ENCODE measurements at regions not wholly inside any gene's neighbourhood (a gene's known extent, or its start where the extent isn't known, plus 50 kb on each side); places are given as distances from the start of the nearest gene placed in this dataset.
"Not testable (repeated sequence)": the region's sequence is repeated elsewhere in the genome, so short reads cannot be mapped to it uniquely, and the experiment has no call there.

- no peaks in the 10 kb centered on the region for H3K36me3 ChIP-seq (ENCODE audit: insufficient read depth, insufficient read length, low read length)
- TF ChIP-seq SUZ12 (IDR thresholded peaks at IDR 0.05; ENCODE audit: extremely low read depth, insufficient read depth, insufficient read length) (no peak), ZNF274 (IDR thresholded peaks at IDR 0.05; ENCODE audit: low read depth, low read length) (no peak), YY1 (IDR thresholded peaks at IDR 0.05; ENCODE audit: insufficient read depth, insufficient read length) (no peak)
- H3K27me3 ChIP-seq (ENCODE audit: insufficient read depth, insufficient read length) = no peaks in the 10 kb centered on the region
- H3K4me3 ChIP-seq (ENCODE audit: insufficient read length, low read depth) = no peak overlapping the region
- no peaks in the 10 kb centered on the region for H3K4me1 ChIP-seq (ENCODE audit: insufficient read depth, insufficient read length)
- H3K9me3 ChIP-seq (ENCODE audit: insufficient read depth, low read length) = no peaks in the 10 kb centered on the region
- no peak overlapping the region for H3K9ac ChIP-seq (ENCODE audit: insufficient read length, low read depth)
- DNase-seq (ENCODE audit: low read depth, low spot score) = no peak
These were observed 67.2 kb upstream of the HNMT start for GRCh38 chr2:137897082-137897481.

- no peaks in the 10 kb centered on the region for H3K36me3 ChIP-seq (ENCODE audit: insufficient read depth, insufficient read length, low read length)
These were observed 63.7 kb upstream of the HNMT start for GRCh38 chr2:137900421-137901141.

GRCh38 chr2:137910641-137911040 is 53.6 kb upstream of the HNMT start:
- no peak for TF ChIP-seq YY1 (IDR thresholded peaks at IDR 0.05; ENCODE audit: insufficient read depth, insufficient read length)
- TF ChIP-seq SUZ12 (IDR thresholded peaks at IDR 0.05; ENCODE audit: extremely low read depth, insufficient read depth, insufficient read length) = no peak
- TF ChIP-seq ZNF274 (IDR thresholded peaks at IDR 0.05; ENCODE audit: low read depth, low read length) = no peak
- Histone ChIP-seq H3K4me3 (ENCODE audit: insufficient read length, low read depth) (no peak overlapping the region), H3K36me3 (ENCODE audit: insufficient read depth, insufficient read length, low read length) (no peaks in the 10 kb centered on the region), H3K27me3 (ENCODE audit: insufficient read depth, insufficient read length) (no peaks in the 10 kb centered on the region), H3K9ac (ENCODE audit: insufficient read length, low read depth) (no peak overlapping the region), H3K9me3 (ENCODE audit: insufficient read depth, low read length) (no peaks in the 10 kb centered on the region), H3K4me1 (ENCODE audit: insufficient read depth, insufficient read length) (no peaks in the 10 kb centered on the region)
- no peak for DNase-seq (ENCODE audit: low read depth, low spot score)

More at GRCh38 chr2:137900421-137901141, 63.7 kb upstream of the HNMT start:
- H3K9me3 ChIP-seq (ENCODE audit: insufficient read depth, low read length) = no peaks in the 10 kb centered on the region
- DNase-seq (ENCODE audit: low read depth, low spot score) = no peak
- H3K27me3 ChIP-seq (ENCODE audit: insufficient read depth, insufficient read length) = no peaks in the 10 kb centered on the region
- H3K9ac ChIP-seq (ENCODE audit: insufficient read length, low read depth) = no peak overlapping the region
- TF ChIP-seq ZNF274 (IDR thresholded peaks at IDR 0.05; ENCODE audit: low read depth, low read length) = no peak
- TF ChIP-seq SUZ12 (IDR thresholded peaks at IDR 0.05; ENCODE audit: extremely low read depth, insufficient read depth, insufficient read length) = no peak
- TF ChIP-seq YY1 (IDR thresholded peaks at IDR 0.05; ENCODE audit: insufficient read depth, insufficient read length) = no peak
- no peaks in the 10 kb centered on the region for H3K4me1 ChIP-seq (ENCODE audit: insufficient read depth, insufficient read length)
- no peak overlapping the region for H3K4me3 ChIP-seq (ENCODE audit: insufficient read length, low read depth)

GRCh38 chr2:137912371-137912770 is 51.9 kb upstream of the HNMT start:
- Histone ChIP-seq H3K4me3 (ENCODE audit: insufficient read length, low read depth) (no peak overlapping the region), H3K4me1 (ENCODE audit: insufficient read depth, insufficient read length) (no peaks in the 10 kb centered on the region), H3K9ac (ENCODE audit: insufficient read length, low read depth) (no peak overlapping the region), H3K27me3 (ENCODE audit: insufficient read depth, insufficient read length) (no peaks in the 10 kb centered on the region), H3K9me3 (ENCODE audit: insufficient read depth, low read length) (no peaks in the 10 kb centered on the region), H3K36me3 (ENCODE audit: insufficient read depth, insufficient read length, low read length) (no peaks in the 10 kb centered on the region)
- DNase-seq (ENCODE audit: low read depth, low spot score) = no peak
- TF ChIP-seq YY1 (IDR thresholded peaks at IDR 0.05; ENCODE audit: insufficient read depth, insufficient read length) (no peak), ZNF274 (IDR thresholded peaks at IDR 0.05; ENCODE audit: low read depth, low read length) (no peak), SUZ12 (IDR thresholded peaks at IDR 0.05; ENCODE audit: extremely low read depth, insufficient read depth, insufficient read length) (no peak)

GRCh38 chr2:137913169-137913568 is 51.1 kb upstream of the HNMT start:
- no peaks in the 10 kb centered on the region for H3K4me1 ChIP-seq (ENCODE audit: insufficient read depth, insufficient read length)
- no peak overlapping the region for H3K9ac ChIP-seq (ENCODE audit: insufficient read length, low read depth)
- H3K27me3 ChIP-seq (ENCODE audit: insufficient read depth, insufficient read length) = no peaks in the 10 kb centered on the region
- H3K36me3 ChIP-seq (ENCODE audit: insufficient read depth, insufficient read length, low read length) = no peaks in the 10 kb centered on the region
- TF ChIP-seq YY1 (IDR thresholded peaks at IDR 0.05; ENCODE audit: insufficient read depth, insufficient read length) = no peak
- TF ChIP-seq SUZ12 (IDR thresholded peaks at IDR 0.05; ENCODE audit: extremely low read depth, insufficient read depth, insufficient read length) = no peak
- no peak for TF ChIP-seq ZNF274 (IDR thresholded peaks at IDR 0.05; ENCODE audit: low read depth, low read length)
- no peaks in the 10 kb centered on the region for H3K9me3 ChIP-seq (ENCODE audit: insufficient read depth, low read length)
- no peak for DNase-seq (ENCODE audit: low read depth, low spot score)
- no peak overlapping the region for H3K4me3 ChIP-seq (ENCODE audit: insufficient read length, low read depth)

- DNase-seq (ENCODE audit: low read depth, low spot score); H3K4me3 ChIP-seq (ENCODE audit: insufficient read length, low read depth); H3K9ac ChIP-seq (ENCODE audit: insufficient read length, low read depth); H3K9me3 ChIP-seq (ENCODE audit: insufficient read depth, low read length); H3K4me1 ChIP-seq (ENCODE audit: insufficient read depth, insufficient read length); H3K36me3 ChIP-seq (ENCODE audit: insufficient read depth, insufficient read length, low read length); H3K27me3 ChIP-seq (ENCODE audit: insufficient read depth, insufficient read length): not testable (repeated sequence)
These were observed 50.6 kb upstream of the HNMT start for GRCh38 chr2:137913648-137914047.

Measured in NT2/D1 (cell line).